C4-2B (cell line): ENCODE measurements at regions not wholly inside any gene's neighbourhood (a gene's known extent, or its start where the extent isn't known, plus 50 kb on each side); places are given as distances from the start of the nearest gene placed in this dataset.
A peak's percentile ranks its signal among the peaks of the same experiment; 100 is the strongest.
"Not testable (repeated sequence)": the region's sequence is repeated elsewhere in the genome, so short reads cannot be mapped to it uniquely, and the experiment has no call there.

ENCODE experiments used
- H3K27ac ChIP-seq: fragments of 450-650 bp; 2 replicates; pipeline ENCODE4 v1.5.1; 2017
- CTCF ChIP-seq: fragments of 450-650 bp; conservative IDR thresholded peaks from 2 replicates; pipeline ENCODE4 v1.5.1; 2017; ENCODE audit warnings: mild to moderate bottlenecking
- ZFX ChIP-seq: fragments of 450-650 bp; IDR thresholded peaks from 2 replicates; pipeline ENCODE4 v1.6.1; 2017

GRCh38 chrX:131853440-131853839 lies 169.7 kb upstream of the STK26 start:
- H3K27ac ChIP-seq: no peak overlapping the region
- no peak for TF ChIP-seq CTCF
- TF ChIP-seq ZFX: no peak

- no peak overlapping the region for H3K27ac ChIP-seq
- peak; percentile 59 for TF ChIP-seq CTCF
- no peak for TF ChIP-seq ZFX
Measured at GRCh38 chrX:131854581-131854980, 168.5 kb upstream of the STK26 start.

GRCh38 chrX:131861088-131861787 lies 161.9 kb upstream of the STK26 start:
- TF ChIP-seq ZFX: no peak
- no peak overlapping the region for H3K27ac ChIP-seq

GRCh38 chrX:131862321-131862720 lies 160.8 kb upstream of the STK26 start:
- H3K27ac ChIP-seq: no peak overlapping the region
- TF ChIP-seq ZFX (no peak), CTCF (no peak)

- no peak overlapping the region for H3K27ac ChIP-seq
- TF ChIP-seq ZFX: no peak
- no peak for TF ChIP-seq CTCF
Measured at GRCh38 chrX:131869182-131869581, 153.9 kb upstream of the STK26 start.

- no peak for TF ChIP-seq ZFX
- no peak for TF ChIP-seq CTCF
- no peak overlapping the region for H3K27ac ChIP-seq
Measured at GRCh38 chrX:131874300-131874699, 148.8 kb upstream of the STK26 start.

- not testable (repeated sequence) for H3K27ac ChIP-seq
Measured at GRCh38 chrX:131875827-131876226, 147.3 kb upstream of the STK26 start.

GRCh38 chrX:131881194-131881593 lies 141.9 kb upstream of the STK26 start:
- H3K27ac ChIP-seq: no peak overlapping the region
- no peak for TF ChIP-seq ZFX
- no peak for TF ChIP-seq CTCF

- H3K27ac ChIP-seq: not testable (repeated sequence)
Measured at GRCh38 chrX:131885042-131885441, 138.1 kb upstream of the STK26 start.

- H3K27ac ChIP-seq: not testable (repeated sequence)
Measured at GRCh38 chrX:131893857-131894256, 129.2 kb upstream of the STK26 start.
